CD4-positive, alpha-beta T cell treated with Interleukin-4 for 1 hour (primary cell): ENCODE measurements at regions not wholly inside any gene's neighbourhood (a gene's known extent, or its start where the extent isn't known, plus 50 kb on each side); places are given as distances from the start of the nearest gene placed in this dataset.

Source experiments
- DNase-seq, 2 donors: peaks; one replicate each; pipeline ENCODE4 v3.0.0-alpha.2; 2020 to 2022

DNA sequence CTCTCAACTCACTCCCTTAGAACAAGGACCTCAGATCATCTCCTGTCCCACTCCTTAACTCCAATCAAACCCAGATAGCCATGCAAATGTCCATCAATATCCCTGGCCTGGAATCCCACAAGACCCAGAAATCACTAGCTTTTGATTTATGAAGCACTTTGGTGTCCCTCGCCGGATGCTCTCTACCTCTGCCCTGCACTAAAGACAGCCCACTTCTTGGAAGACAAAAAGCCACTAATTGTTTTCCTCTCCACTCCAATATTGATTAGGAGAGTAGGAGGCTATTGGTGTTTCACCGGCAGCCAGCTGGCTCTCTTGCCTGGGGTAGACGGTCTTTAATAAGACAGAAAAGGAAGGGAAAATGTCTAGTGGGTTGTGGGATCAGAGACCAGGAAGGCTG lies 221.2 kb downstream of the BUD13 start:
- DNase-seq: no peak

DNA sequence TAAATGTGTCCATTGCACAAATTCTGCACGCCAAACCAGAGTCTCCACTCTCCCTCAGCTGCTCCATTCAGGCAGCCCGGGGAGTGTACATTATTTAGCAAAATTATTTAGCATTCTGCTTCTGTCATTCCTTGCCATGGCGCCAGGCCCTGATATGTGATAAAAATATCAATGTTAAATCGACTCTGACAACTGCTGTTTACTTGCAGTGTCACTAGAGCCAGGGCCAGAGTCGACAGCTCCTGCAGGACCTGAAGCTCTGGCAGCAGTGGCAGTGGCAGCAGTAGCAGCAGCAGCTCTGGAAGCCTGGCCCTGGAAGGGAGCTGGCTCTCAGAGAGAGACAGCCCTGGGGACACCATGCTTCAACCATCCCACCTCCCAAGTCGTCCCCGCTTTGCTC lies 224.5 kb downstream of the BUD13 start:
- DNase-seq: no peak

DNA sequence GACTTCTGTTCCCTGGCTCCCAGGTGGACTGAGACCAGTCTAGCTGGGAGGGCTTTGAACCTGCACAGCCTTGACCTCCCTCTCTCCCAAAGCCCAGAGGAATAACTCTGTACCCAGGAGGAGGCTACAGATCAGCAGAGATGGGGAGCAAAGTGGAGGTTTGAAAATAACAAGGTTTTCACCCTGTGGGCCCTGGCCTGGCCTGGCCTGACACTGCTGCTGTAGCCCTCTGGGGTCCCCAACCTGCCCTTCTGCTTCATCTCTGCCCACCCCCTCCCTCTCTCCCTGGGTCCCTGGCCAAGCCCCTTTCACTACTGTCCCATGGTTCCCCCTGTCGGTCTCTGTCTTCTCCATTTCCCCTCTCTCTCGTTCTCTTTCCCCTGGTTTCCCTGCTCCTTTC lies 225.2 kb downstream of the BUD13 start:
- no peak for DNase-seq

DNA sequence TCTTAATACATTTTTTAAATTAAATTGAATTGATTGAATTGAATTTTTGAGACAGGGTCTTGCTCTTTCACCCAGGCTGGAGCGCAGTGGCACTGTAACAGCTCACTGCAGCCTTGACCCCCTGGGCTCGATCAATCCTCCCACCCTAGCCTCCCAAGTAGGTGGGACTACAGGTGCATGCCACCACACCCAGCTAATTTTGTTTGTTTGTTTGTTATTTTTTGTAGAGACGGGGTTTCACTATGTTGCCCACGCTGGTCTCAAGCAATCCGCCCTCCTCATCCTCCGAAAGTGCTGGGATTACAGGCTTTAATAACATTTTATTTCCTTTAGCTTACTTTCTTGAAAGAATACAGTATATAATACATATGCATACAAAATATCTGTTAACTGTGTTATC lies 226.9 kb downstream of the BUD13 start:
- DNase-seq: no peak

DNA sequence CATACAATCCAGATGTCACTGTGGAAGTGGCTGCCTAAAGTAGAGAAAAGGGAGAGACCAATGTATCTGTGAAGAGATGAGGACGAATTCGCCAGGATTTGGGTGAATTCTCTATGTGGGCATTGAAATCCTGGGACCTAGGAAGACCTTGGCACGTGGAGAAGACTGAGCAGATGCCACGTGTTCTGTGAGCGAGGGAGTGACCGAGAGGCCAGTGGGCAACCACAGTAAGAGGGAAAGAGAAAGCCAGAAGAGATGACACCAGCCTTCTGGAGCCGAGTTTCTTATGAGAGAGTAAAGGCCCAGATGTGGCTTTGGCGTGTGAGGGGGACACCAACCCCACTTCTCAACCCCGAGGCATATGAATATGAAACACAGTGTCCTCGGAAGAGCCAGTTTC lies 228.1 kb downstream of the BUD13 start:
- no peak for DNase-seq

DNA sequence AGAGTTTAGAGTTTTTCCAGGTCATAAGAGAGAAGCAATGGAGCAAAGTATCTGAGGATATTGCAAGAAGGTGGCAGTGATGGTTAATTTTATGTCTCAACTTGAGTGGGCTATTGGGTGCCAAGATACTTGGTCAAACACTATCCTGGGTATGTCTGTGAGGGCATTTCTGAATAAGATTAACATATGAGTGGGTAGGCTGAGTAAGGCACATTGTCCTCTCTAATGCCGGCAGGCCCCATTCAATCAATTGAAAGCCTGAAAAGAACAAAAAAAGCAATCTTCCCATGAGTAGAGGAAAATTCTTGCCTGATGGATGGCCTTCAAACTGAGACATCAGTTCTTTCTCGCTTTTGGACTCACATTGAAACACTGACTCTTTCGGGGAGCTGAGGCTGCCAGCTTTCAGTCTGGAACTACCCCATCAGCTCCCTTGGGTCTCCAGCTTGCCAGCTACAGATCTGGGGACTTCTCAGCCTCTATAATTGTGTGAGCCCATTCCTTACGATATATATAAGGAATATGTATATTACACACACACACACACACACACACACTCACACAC lies 228.8 kb downstream of the BUD13 start:
- no peak for DNase-seq

DNA sequence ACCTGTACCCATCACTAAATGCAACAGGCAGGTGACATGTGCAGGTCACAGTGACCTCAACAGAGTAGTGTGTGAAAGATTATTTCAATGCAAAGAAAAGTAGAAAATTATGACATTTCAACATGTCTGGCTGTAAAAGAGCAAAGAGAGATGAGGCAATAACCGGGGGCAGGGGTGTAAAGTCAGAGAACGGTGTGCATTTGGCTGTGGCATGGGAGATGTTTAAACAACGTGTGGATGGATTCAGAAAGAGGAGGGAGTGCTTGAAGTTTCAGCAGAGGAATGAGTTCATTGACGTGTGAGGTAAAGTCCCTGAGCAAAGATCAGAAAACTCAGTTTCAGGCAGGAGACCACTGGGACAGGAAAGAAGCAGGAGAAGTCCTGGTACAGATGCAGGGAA lies 229.7 kb downstream of the BUD13 start:
- no peak for DNase-seq

DNA sequence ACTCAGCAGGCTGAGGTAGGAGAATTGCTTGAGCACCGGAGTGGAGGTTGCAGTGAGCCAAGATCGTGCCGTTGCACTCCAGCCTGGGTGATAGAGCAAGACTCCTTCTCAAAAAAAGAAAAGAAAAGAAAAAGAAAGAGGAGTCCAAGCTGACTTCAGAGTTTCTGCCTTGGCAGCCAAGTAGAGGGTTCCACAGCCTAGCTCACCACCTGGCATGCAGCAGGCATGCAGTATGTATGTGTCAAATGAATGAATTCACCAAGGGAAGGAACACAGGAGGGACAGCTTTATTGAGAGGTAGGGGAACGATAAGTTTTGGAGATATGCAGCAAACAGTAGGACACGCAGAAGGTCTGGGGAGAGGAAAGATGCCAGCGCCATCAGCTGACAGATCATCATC lies 230.4 kb downstream of the BUD13 start:
- DNase-seq: no peak

DNA sequence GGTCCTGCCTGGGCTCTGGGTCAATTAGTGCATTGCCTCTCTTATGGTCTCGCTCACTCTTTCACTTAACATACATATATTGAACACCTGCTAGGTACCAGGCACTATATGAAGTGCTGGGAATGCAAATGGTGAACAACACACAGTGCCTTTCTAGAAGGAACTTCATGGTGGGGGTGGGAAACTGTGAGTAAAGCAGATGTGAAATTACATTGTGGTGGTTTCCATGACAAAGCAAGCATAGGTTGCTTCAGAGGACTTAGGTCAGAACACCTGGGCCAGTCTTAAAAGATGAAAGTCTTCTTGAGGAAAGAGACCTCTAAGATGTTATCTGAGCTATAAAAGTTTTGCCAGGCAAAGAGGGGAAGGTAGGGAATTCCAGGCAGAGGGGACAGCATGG lies 231.3 kb downstream of the BUD13 start:
- no peak for DNase-seq

DNA sequence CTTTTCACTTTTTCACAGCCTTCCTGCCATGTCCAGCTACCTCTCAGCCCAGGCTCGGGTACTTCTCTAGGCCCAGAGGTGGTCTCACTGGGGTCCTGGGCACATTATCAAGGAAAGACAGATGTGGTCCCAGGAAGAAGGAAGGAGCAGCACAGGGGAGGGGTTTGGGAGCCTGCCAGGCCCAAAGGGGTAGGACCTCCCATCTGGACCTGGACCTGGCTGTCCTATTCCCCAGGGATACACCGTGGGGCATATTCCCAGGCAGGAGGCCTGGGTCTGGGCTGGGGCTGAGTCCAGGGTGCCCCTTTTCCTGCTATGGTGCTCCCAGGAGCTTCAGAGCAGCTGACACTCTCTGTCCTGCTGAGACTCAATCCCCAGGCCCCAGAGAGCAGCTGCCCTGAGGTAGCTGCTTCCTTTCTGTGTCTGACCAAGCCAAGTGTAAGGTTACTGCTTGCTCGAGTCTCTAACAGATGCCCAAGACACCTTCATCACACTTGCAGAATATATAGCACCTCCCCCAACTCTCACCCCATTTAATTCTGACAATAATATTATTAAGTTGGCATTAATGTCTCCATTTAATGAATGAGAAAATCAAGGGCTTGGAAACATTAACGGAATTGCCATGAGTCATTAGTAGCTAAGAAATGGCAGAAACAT lies 232.0 kb downstream of the BUD13 start:
- DNase-seq: no peak

DNA sequence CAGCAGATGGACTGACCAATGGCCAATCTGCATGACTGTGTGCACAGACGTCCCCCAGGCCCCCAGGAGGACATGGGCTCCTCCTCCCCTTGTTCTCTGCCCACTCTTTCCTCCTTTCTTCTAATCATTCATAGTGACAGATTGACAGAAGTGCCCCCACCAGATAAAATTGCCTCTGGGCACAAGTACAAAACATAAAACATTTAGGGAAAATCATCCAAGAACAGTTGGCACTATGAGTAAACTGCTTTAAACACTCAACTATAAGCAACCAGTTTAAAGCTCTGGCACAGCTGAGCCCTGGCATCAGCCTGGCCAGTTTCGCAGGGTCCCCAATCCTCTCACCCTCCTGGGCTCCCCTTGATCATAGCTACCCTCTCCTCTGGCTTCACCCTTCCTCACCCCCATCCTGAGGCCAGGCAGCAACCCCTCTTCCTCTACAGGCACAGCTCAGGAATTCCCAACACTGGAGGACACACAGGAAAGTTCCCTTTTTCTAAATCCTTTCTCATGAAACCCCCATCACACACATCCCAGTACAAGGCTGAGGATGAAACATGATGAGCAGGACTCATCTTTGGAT lies 232.9 kb downstream of the BUD13 start:
- no peak for DNase-seq

DNA sequence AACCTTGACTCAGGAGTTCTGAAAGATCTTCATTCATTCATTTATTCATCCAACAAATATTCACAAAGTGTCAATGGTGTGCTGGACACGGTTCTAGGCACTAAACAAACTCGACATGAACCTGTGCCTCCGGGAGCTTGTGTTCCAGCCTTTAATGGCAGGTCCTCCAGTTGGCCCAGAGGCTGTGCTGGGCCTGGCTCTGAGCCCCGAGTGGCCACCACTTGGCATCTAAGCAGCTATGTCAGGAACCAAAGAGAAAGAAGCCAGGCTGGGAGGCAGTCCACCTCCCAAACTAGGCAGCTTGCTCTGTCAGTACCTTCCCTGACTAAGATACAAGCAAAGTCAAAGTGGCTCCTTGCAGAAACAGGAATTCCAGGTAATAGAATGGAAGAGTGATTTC lies 233.6 kb downstream of the BUD13 start:
- DNase-seq: no peak

DNA sequence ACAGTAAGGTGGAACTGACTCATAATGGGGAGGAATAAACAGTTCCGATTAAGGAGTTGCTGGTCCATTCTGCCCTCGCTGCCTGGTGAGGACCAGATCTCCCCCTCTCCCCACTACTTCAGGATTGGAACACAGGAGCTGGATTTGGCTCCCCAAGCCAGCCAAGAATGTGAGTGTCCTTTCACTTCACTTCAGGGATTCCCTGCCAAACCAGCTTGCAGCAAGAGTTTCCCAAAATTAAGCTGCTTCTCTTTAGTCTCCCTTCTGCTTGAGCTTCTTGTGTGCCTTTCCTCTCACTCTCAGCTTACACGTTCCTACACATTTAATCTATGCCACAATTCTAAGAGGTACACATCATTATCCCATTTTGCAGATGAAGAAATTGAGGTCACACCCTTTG lies 234.1 kb downstream of the BUD13 start:
- DNase-seq: no peak

DNA sequence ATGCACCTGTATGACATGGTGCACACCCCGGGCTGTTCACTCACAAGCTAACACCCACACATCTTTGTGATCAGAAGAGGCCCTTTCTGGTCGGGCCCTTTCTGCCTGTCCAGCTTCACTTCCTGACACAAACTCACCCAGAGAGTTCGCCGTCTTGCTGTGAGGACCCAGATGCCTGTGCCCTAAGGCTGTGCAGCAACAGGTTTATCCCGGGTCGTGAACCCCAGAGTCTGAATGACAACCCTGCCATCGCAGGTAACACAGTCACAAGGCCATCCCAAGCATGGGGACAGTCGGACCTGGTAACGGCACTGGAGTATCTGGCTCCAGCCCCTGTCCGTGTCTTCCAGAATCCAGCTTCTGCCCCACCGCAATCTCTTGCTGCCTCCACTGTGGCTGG lies 235.1 kb downstream of the BUD13 start:
- DNase-seq: no peak

DNA sequence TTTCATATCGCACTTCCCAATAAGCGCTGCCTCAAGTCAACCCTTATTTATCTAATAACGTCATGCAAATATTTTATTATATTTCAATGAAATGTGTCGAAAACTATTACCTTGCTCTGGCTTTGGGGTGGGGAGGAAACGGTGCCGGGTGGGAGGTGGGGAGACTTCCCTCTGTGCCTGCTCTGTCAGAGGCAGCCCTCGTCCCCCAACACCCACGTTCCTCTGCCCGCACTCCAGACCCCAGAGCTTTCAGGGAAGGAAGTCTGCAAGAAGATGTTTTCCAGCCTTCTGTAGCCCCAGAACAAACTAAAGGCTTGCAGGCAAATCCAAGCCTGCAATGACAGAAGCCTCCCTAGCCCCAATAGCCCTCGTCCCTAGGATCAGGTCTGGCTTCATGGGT lies 235.7 kb downstream of the BUD13 start:
- DNase-seq: no peak

DNA sequence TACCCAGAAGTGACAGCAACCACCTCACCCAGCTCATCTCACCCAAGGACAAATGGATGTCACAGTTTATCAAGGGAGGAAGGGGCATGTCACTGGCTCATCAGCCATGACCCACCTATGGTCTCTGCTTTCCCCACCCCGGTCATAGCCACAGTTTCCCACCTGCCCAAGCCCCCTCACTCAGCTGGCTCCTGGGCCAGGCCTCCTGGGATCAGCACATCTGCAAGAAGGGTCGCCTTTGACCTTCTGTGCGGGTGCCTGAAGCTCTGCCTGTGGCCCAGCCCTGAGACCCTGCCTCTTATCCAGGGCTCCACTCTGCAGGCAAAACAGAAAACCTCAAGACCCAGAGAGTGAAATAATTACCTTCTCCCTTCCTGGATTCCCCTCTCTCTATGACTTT lies 236.4 kb downstream of the BUD13 start:
- DNase-seq: no peak

DNA sequence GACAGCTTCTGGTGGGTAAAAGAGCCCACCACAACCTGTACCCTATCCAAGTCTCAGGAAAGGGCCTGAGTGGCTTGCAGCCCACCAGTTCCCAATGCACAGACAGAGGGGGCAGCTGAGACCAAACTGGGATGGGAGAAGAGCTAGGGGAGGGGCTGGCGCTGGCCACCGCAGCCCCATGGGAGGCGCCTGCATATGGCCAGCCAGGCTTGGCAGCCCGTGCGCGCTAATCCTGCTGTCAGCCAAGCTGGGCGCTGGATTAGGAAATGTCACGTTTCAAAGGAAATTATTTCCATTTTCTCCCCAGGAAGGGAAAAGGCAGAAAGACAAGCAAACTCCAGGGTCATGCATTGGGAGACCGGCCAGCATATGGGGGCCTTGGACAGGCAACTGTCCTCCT lies 236.8 kb downstream of the BUD13 start:
- DNase-seq: no peak

DNA sequence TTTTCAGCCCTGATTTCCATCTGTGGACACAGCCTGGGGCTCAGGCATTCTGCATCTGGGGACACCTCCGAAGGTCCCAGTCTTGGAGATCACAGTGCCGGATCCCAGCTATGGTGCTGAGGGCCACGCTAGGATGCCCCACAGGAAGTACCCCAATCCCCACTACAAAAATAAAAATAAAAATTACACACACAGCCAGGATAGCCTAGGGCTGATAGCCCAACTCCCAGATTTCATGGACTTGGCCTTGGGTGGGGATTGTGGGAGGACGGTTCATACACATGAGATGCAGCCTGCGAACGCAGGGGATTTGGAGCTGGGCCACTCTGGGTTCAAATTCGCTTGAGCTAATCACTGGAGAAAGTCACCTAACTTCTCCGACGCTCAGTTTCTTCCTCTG lies 237.7 kb downstream of the BUD13 start:
- DNase-seq: no peak

DNA sequence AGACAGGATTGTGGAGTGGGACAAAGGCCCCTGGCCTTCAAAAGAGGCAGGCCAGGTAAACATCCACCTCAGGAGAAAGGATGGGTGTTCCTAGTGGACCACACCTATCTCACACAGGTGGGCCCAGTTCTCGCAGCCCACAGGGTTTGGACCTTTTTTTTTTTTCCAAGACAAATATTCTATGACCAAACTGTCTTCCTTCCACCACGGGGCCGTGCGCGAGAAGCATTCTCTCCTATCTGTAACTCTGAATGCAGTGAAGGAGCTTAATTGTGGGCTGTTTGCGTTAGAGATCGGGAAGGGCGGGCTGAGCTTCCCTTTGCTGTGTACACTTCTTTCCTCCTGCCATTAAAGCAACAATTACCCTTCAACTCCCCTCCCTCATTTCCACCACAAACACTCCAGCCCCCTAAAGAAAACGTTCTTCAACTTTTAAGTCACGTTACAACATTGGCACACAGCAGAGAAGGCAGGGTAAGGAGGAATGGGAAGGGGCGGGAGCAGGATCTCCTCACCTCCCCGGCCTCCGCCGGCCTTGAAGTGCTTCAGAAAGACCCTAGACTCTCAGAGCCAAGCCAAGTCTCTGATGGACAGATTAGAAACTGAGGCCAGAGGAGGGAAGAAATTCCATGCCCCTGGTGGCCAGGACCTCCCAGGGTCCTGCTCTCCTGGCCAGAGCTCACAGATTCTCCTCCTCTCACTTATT lies 238.4 kb downstream of the BUD13 start:
- no peak for DNase-seq

DNA sequence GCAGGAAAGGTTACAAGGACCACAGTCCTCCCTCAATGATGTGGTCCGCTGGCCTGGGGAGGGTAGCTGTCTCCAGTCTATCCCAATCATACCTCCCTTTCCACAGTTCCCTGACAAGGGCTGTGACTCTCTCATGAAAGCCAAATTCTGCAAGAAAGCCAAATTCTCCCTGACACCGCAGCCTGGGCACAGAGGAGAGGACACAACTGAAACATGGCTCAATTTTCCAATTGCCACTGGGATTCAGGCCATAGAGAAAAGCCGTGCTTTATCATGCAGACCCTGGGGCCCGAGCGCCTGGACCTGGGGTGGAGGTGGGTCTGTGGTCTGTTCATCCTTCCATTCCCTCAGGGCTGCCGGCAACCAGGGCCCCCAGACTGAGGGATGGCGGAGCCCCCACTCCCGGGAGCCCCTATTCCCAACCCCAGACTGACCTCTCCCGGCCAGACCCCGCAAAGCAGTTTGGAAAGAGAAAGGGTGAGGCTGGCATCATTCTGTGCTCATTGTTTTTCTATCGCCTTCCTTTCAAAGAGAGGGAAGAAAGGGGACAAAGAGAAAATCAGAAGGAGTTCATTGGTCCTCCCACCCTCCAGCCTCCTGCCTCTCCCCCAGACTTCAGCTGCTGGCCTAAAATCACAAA lies 239.5 kb downstream of the BUD13 start:
- DNase-seq: no peak

DNA sequence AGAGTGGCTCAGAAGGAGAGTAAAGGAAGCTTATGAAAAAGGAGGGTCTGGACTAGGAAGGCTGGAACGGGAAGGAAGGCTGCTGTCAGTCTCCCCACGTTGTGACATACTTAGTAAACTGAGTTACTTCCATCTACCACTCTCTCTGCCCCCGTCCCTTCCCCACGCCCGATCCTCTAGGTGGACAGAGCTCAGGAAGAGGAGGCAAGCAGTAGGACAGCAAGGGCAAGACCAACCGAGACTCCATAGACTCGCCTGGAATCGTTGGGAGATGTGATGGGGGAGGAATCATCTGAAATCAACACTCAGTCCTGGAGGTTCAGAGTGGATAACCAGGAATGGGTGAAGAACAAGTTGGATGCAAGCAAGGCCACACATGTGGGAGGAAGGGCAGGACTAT lies 240.7 kb downstream of the BUD13 start:
- no peak for DNase-seq

DNA sequence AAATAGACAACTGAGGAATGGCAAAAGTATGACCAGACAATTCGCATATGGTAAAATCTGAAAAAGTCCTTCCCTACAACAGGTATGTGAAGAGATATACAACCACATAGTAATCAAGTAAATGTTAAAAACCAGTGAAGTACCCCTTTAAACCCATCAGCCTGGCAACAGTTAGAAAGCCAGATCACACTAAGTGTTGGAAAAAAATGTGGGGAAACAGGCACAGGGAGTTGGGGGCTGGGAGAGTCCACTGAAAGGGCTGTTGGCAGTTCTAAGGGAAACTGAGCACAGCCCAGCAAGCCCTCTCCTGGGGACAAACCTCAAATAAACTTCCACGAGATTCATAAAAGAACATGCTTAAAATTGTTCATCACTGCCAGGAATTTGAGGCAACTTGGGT lies 242.1 kb downstream of the BUD13 start:
- DNase-seq: no peak

DNA sequence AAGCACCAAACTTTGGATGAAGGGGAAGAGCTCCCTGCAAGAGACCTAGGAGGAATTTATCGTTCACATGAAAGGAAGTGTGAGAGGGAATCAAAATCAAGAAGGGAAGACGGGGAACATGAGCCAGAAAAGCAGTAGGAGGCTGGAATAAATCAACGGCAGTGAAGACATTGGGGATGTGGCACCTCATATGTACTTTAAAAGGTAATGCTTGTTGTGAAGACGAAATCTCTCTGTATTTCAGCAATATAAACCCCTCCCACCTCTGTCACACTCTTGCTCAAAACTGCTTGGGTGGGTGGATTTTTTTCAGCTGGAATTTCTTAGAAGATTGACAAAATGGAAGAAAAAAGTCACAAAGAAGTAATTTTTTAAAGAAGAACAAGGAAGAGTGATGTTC lies 243.5 kb downstream of the BUD13 start:
- DNase-seq: no peak
